HepG2 (cell line): ENCODE measurements at regions not wholly inside any gene's neighbourhood (a gene's known extent, or its start where the extent isn't known, plus 50 kb on each side); places are given as distances from the start of the nearest gene placed in this dataset.

Experiments
- ARNT2 ChIP-seq: sonication (generic); formaldehyde crosslinking; IDR thresholded peaks from 2 replicates; pipeline ENCODE4 v1.8.0; 2022; ENCODE audit warnings: mild to moderate bottlenecking, low read depth, missing genetic modification reagents, moderate library complexity
- ELF4 ChIP-seq: sonication (generic); formaldehyde crosslinking; IDR thresholded peaks from 2 replicates; pipeline ENCODE4 v1.5.0; 2020; ENCODE audit warnings: missing genetic modification reagents, mild to moderate bottlenecking, moderate library complexity, borderline replicate concordance
- EP300 ChIP-seq, 3 experiments: sonication (generic) in 1 of 3; formaldehyde crosslinking in 1 of 3; IDR thresholded peaks; 2 replicates each; pipeline versions ENCODE4 v1.5.1 to v1.6.1; 2011 to 2020; ENCODE audit warnings: low read depth in 2 of 3, low read length in 2 of 3, borderline replicate concordance in 1 of 3, improper control_type of control experiment in 1 of 3, mild to moderate bottlenecking in 1 of 3, missing genetic modification reagents in 1 of 3, moderate library complexity in 1 of 3
- ESRRA ChIP-seq: sonication (generic); formaldehyde crosslinking; IDR thresholded peaks from 2 replicates; pipeline ENCODE4 v1.5.1; 2020; ENCODE audit warnings: mild to moderate bottlenecking, low read depth, missing genetic modification reagents
- FOXP1 ChIP-seq, 2 experiments: fragments of 450-650 bp in 1 of 2; IDR thresholded peaks; 2 replicates each; pipeline ENCODE4 v1.6.1; 2017 to 2018; ENCODE audit warnings: antibody characterized with exemption in 1 of 2
- GATAD2A ChIP-seq: IDR thresholded peaks from 2 replicates; pipeline ENCODE4 v1.6.1; 2016
- HBP1 ChIP-seq: IDR thresholded peaks from 2 replicates; pipeline ENCODE4 v1.6.1; 2016; ENCODE audit warnings: low read depth, control low read depth
- HDAC2 ChIP-seq: sonication (generic); formaldehyde crosslinking; IDR thresholded peaks from 2 replicates; pipeline ENCODE4 v1.4.0; 2020; ENCODE audit warnings: missing genetic modification reagents
- IKZF4 ChIP-seq: sonication (generic); formaldehyde crosslinking; IDR thresholded peaks from 2 replicates; pipeline ENCODE4 v1.5.1; 2020; ENCODE audit warnings: borderline replicate concordance, mild to moderate bottlenecking, low read depth, missing genetic modification reagents; ENCODE audit errors: not compliant biosample characterization
- LCORL ChIP-seq, 2 experiments: fragments of 450-650 bp in 1 of 2; sonication (generic) in 1 of 2; formaldehyde crosslinking in 1 of 2; IDR thresholded peaks; 2 replicates each; pipeline versions ENCODE4 v1.5.0 to v1.6.1; 2017 to 2020; ENCODE audit warnings: antibody characterized with exemption in 1 of 2, missing genetic modification reagents in 1 of 2
- MED13 ChIP-seq: sonication (generic); formaldehyde crosslinking; IDR thresholded peaks from 2 replicates; pipeline ENCODE4 v1.5.0; 2020; ENCODE audit warnings: missing genetic modification reagents
- TSC22D2 ChIP-seq: sonication (generic); formaldehyde crosslinking; IDR thresholded peaks from 2 replicates; pipeline ENCODE4 v1.5.1; 2020; ENCODE audit warnings: missing genetic modification reagents, mild to moderate bottlenecking, borderline replicate concordance
- ZNF205 ChIP-seq: IDR thresholded peaks from 2 replicates; pipeline ENCODE4 v1.6.1; 2018; ENCODE audit warnings: missing biosample characterization, missing genetic modification reagents
- ZNF282 ChIP-seq: fragments of 450-650 bp; IDR thresholded peaks from 2 replicates; pipeline ENCODE4 v1.6.1; 2018; ENCODE audit not compliant: partially characterized antibody
- ZNF354B ChIP-seq: sonication (generic); formaldehyde crosslinking; IDR thresholded peaks from 2 replicates; pipeline ENCODE4 v1.8.0; 2022; ENCODE audit warnings: mild to moderate bottlenecking, missing genetic modification reagents
- ZNF567 ChIP-seq: sonication (generic); formaldehyde crosslinking; IDR thresholded peaks from 2 replicates; pipeline ENCODE4 v1.8.1; 2023; ENCODE audit warnings: mild to moderate bottlenecking, missing genetic modification reagents, borderline replicate concordance
- TF ChIP-seq, protein P1 (sequence below): sonication (generic); formaldehyde crosslinking; IDR thresholded peaks from 2 replicates; pipeline ENCODE4 v1.4.0; 2020; ENCODE audit warnings: missing genetic modification reagents
- TF ChIP-seq, protein P2 (sequence below): sonication (generic); formaldehyde crosslinking; IDR thresholded peaks from 2 replicates; pipeline ENCODE4 v1.8.0; 2022; ENCODE audit warnings: mild to moderate bottlenecking, missing genetic modification reagents

GRCh38 chr10:2957785-2958184, 109.6 kb upstream of the PFKP start (continued):
- TF ChIP-seq TSC22D2 (CRISPR knock-in tag): no peak
- TF ChIP-seq, protein P1, sequence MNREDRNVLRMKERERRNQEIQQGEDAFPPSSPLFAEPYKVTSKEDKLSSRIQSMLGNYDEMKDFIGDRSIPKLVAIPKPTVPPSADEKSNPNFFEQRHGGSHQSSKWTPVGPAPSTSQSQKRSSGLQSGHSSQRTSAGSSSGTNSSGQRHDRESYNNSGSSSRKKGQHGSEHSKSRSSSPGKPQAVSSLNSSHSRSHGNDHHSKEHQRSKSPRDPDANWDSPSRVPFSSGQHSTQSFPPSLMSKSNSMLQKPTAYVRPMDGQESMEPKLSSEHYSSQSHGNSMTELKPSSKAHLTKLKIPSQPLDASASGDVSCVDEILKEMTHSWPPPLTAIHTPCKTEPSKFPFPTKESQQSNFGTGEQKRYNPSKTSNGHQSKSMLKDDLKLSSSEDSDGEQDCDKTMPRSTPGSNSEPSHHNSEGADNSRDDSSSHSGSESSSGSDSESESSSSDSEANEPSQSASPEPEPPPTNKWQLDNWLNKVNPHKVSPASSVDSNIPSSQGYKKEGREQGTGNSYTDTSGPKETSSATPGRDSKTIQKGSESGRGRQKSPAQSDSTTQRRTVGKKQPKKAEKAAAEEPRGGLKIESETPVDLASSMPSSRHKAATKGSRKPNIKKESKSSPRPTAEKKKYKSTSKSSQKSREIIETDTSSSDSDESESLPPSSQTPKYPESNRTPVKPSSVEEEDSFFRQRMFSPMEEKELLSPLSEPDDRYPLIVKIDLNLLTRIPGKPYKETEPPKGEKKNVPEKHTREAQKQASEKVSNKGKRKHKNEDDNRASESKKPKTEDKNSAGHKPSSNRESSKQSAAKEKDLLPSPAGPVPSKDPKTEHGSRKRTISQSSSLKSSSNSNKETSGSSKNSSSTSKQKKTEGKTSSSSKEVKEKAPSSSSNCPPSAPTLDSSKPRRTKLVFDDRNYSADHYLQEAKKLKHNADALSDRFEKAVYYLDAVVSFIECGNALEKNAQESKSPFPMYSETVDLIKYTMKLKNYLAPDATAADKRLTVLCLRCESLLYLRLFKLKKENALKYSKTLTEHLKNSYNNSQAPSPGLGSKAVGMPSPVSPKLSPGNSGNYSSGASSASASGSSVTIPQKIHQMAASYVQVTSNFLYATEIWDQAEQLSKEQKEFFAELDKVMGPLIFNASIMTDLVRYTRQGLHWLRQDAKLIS (CRISPR knock-in tag): no peak
- no peak for TF ChIP-seq ZNF567 (CRISPR knock-in tag)
- no peak for TF ChIP-seq HBP1
- no peak for TF ChIP-seq ESRRA (CRISPR knock-in tag)
- no peak for TF ChIP-seq ARNT2
- TF ChIP-seq HDAC2: peak; percentile 62; the same call in 1 of the 2 replicates
- TF ChIP-seq ZNF205 (CRISPR knock-in tag): peak; percentile 55; the same call in 1 of the 2 replicates
- TF ChIP-seq FOXP1 (IDR thresholded peaks at IDR 0.05): no peak
- no peak for TF ChIP-seq FOXP1 (CRISPR knock-in tag; IDR thresholded peaks at IDR 0.05)
- no peak for TF ChIP-seq MED13 (CRISPR knock-in tag)
- TF ChIP-seq, protein P2, sequence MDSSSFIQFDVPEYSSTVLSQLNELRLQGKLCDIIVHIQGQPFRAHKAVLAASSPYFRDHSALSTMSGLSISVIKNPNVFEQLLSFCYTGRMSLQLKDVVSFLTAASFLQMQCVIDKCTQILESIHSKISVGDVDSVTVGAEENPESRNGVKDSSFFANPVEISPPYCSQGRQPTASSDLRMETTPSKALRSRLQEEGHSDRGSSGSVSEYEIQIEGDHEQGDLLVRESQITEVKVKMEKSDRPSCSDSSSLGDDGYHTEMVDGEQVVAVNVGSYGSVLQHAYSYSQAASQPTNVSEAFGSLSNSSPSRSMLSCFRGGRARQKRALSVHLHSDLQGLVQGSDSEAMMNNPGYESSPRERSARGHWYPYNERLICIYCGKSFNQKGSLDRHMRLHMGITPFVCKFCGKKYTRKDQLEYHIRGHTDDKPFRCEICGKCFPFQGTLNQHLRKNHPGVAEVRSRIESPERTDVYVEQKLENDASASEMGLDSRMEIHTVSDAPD (CRISPR knock-in tag): no peak
- no peak for TF ChIP-seq ELF4 (CRISPR knock-in tag)
- TF ChIP-seq ZNF354B (CRISPR knock-in tag): no peak
- TF ChIP-seq LCORL (IDR thresholded peaks at IDR 0.05): no peak
- TF ChIP-seq LCORL (CRISPR knock-in tag; IDR thresholded peaks at IDR 0.05): peak; percentile 64; the same call in 1 of the 2 replicates
- TF ChIP-seq IKZF4 (CRISPR knock-in tag): no peak
- no peak for TF ChIP-seq ZNF282
- TF ChIP-seq EP300 (IDR thresholded peaks at IDR 0.05; ENCODE audit: low read depth in 2 of 2, low read length in 2 of 2): no peak
- TF ChIP-seq EP300 (CRISPR knock-in tag; IDR thresholded peaks at IDR 0.05; ENCODE audit: borderline replicate concordance): no peak
- peak; percentile 59 for TF ChIP-seq GATAD2A (CRISPR knock-in tag)
